ENCODE measurements at regions not wholly inside any gene's neighbourhood (a gene's known extent, or its start where the extent isn't known, plus 50 kb on each side); places are given as distances from the start of the nearest gene placed in this dataset.

GRCh38 chr10:4301291-4302045, 516.5 kb upstream of the KLF6 start:
- no TSS peak for BruUV-seq (replicated peaks)
- H3K9me3 ChIP-seq (ENCODE audit: low read length), result no peaks in the 10 kb centered on the region
- H3K27me3 ChIP-seq (ENCODE audit: low read length), result no peaks in the 10 kb centered on the region
- ATAC-seq, result no peak
- TF ChIP-seq CTCF (conservative IDR thresholded peaks at IDR 0.05; ENCODE audit: low read depth, low read length), result no peak
- TF ChIP-seq EZH2phosphoT487 (IDR thresholded peaks at IDR 0.05; ENCODE audit: borderline replicate concordance, low read length), result no peak
- no peak for TF ChIP-seq EZH2 (IDR thresholded peaks at IDR 0.05; ENCODE audit: low read length, unreplicated experiment)
- H3K9me2 ChIP-seq (replicated peaks; ENCODE audit: low read length), result no peaks in the 10 kb centered on the region
- CTCF ChIA-PET, result no interaction called here
- no peaks in the 10 kb centered on the region for H3K36me3 ChIP-seq (ENCODE audit: low read depth, low read length)
- no peak for DNase-seq
- no peak overlapping the region for H3K27ac ChIP-seq (ENCODE audit: low read length)
- no peaks in the 10 kb centered on the region for H3F3A ChIP-seq (ENCODE audit: low read length, unreplicated experiment)
- no peaks in the 10 kb centered on the region for H4K20me1 ChIP-seq (ENCODE audit: low read length)
- H3K4me1 ChIP-seq (ENCODE audit: insufficient read depth, low read length), result no peaks in the 10 kb centered on the region
- no peak overlapping the region for H3K9ac ChIP-seq (ENCODE audit: low read length)
- POLR2A ChIA-PET (ENCODE audit: unreplicated experiment), result interaction anchor here (0.6 kb wide), 1 partner anchor 54 kb away, joined by 5 read pairs; no protein-coding TSS in a partner anchor
- H3K4me2 ChIP-seq (ENCODE audit: low read length), result no peak overlapping the region
- intact Hi-C loops (cut with micrococcal nuclease), result no loop called here
- H2AFZ ChIP-seq (ENCODE audit: low read length), result no peak overlapping the region
- no peaks in the 10 kb centered on the region for H3K79me2 ChIP-seq (ENCODE audit: low read length)
- no peak overlapping the region for H3K4me3 ChIP-seq (ENCODE audit: low read length)

- no peak for TF ChIP-seq EZH2 (IDR thresholded peaks at IDR 0.05; ENCODE audit: low read length, unreplicated experiment)
- TF ChIP-seq CTCF (conservative IDR thresholded peaks at IDR 0.05; ENCODE audit: low read depth, low read length), result no peak
- no peak for TF ChIP-seq EZH2phosphoT487 (IDR thresholded peaks at IDR 0.05; ENCODE audit: borderline replicate concordance, low read length)
- Histone ChIP-seq H3K4me1 (ENCODE audit: insufficient read depth, low read length) (no peaks in the 10 kb centered on the region; the same call in 1 of the 2 replicates), H3K4me3 (ENCODE audit: low read length) (no peak overlapping the region), H2AFZ (ENCODE audit: low read length) (no peak overlapping the region), H3K9me2 (replicated peaks; ENCODE audit: low read length) (no peaks in the 10 kb centered on the region), H3K27me3 (ENCODE audit: low read length) (no peaks in the 10 kb centered on the region), H3K36me3 (ENCODE audit: low read depth, low read length) (no peaks in the 10 kb centered on the region), H4K20me1 (ENCODE audit: low read length) (no peaks in the 10 kb centered on the region), H3K9ac (ENCODE audit: low read length) (no peak overlapping the region), H3K79me2 (ENCODE audit: low read length) (no peaks in the 10 kb centered on the region), H3K27ac (ENCODE audit: low read length) (no peak overlapping the region), H3F3A (ENCODE audit: low read length, unreplicated experiment) (no peaks in the 10 kb centered on the region), H3K9me3 (ENCODE audit: low read length) (no peaks in the 10 kb centered on the region), H3K4me2 (ENCODE audit: low read length) (no peak overlapping the region)
- CTCF ChIA-PET, result no interaction called here
- POLR2A ChIA-PET (ENCODE audit: unreplicated experiment), result no interaction called here
- no peak for ATAC-seq
- intact Hi-C loops (cut with micrococcal nuclease), result no loop called here
- BruUV-seq (replicated peaks), result no TSS peak
- DNase-seq, result no peak
These were observed 511.2 kb upstream of the KLF6 start for GRCh38 chr10:4296161-4296560.

- Histone ChIP-seq H2AFZ (ENCODE audit: low read length) (no peak overlapping the region), H3K36me3 (ENCODE audit: low read depth, low read length) (no peaks in the 10 kb centered on the region), H3K79me2 (ENCODE audit: low read length) (no peaks in the 10 kb centered on the region), H3K9ac (ENCODE audit: low read length) (no peak overlapping the region), H3K9me2 (replicated peaks; ENCODE audit: low read length) (no peaks in the 10 kb centered on the region), H3K4me2 (ENCODE audit: low read length) (no peak overlapping the region), H3K27ac (ENCODE audit: low read length) (no peak overlapping the region), H3F3A (ENCODE audit: low read length, unreplicated experiment) (no peaks in the 10 kb centered on the region), H3K9me3 (ENCODE audit: low read length) (no peaks in the 10 kb centered on the region), H4K20me1 (ENCODE audit: low read length) (no peaks in the 10 kb centered on the region), H3K27me3 (ENCODE audit: low read length) (no peaks in the 10 kb centered on the region), H3K4me1 (ENCODE audit: insufficient read depth, low read length) (no peaks in the 10 kb centered on the region; the same call in 1 of the 2 replicates), H3K4me3 (ENCODE audit: low read length) (no peak overlapping the region)
- TF ChIP-seq CTCF (conservative IDR thresholded peaks at IDR 0.05; ENCODE audit: low read depth, low read length), result no peak
- no peak for TF ChIP-seq EZH2phosphoT487 (IDR thresholded peaks at IDR 0.05; ENCODE audit: borderline replicate concordance, low read length)
- TF ChIP-seq EZH2 (IDR thresholded peaks at IDR 0.05; ENCODE audit: low read length, unreplicated experiment), result no peak
- no peak for ATAC-seq
- no TSS peak for BruUV-seq (replicated peaks)
- CTCF ChIA-PET, result no interaction called here
- POLR2A ChIA-PET (ENCODE audit: unreplicated experiment), result no interaction called here
- intact Hi-C loops (cut with micrococcal nuclease), result no loop called here
- DNase-seq, result no peak
These were observed 510.2 kb upstream of the KLF6 start for GRCh38 chr10:4294996-4295792.

All from PC-3 (cell line).